ENCODE measurements at regions not wholly inside any gene's neighbourhood (a gene's known extent, or its start where the extent isn't known, plus 50 kb on each side); places are given as distances from the start of the nearest gene placed in this dataset.

- DNase-seq (ENCODE audit: low read depth in 1 of 2, low spot score in 1 of 2) = no peak
- no peaks in the 10 kb centered on the region for H3K27me3 ChIP-seq (ENCODE audit: insufficient read depth, poor library complexity, severe bottlenecking)
- no peak overlapping the region for H3K27ac ChIP-seq (replicated peaks)
- TF ChIP-seq REST (IDR thresholded peaks at IDR 0.05; ENCODE audit: insufficient replicate concordance, low read depth) = no peak
- TF ChIP-seq SPI1 (IDR thresholded peaks at IDR 0.05; ENCODE audit: borderline replicate concordance, low read depth) = no peak
- no peak for TF ChIP-seq GABPA (IDR thresholded peaks at IDR 0.05; ENCODE audit: low read depth)
- TF ChIP-seq, protein P1, sequence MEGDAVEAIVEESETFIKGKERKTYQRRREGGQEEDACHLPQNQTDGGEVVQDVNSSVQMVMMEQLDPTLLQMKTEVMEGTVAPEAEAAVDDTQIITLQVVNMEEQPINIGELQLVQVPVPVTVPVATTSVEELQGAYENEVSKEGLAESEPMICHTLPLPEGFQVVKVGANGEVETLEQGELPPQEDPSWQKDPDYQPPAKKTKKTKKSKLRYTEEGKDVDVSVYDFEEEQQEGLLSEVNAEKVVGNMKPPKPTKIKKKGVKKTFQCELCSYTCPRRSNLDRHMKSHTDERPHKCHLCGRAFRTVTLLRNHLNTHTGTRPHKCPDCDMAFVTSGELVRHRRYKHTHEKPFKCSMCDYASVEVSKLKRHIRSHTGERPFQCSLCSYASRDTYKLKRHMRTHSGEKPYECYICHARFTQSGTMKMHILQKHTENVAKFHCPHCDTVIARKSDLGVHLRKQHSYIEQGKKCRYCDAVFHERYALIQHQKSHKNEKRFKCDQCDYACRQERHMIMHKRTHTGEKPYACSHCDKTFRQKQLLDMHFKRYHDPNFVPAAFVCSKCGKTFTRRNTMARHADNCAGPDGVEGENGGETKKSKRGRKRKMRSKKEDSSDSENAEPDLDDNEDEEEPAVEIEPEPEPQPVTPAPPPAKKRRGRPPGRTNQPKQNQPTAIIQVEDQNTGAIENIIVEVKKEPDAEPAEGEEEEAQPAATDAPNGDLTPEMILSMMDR (IDR thresholded peaks at IDR 0.05; ENCODE audit: insufficient read depth, low read length) = no peak
- TF ChIP-seq POLR2AphosphoS5 (IDR thresholded peaks at IDR 0.05; ENCODE audit: low read depth) = no peak
- no peak overlapping the region for H3K4me3 ChIP-seq (replicated peaks; ENCODE audit: insufficient read depth, low read length)
These were observed 284.2 kb upstream of the DACH1 start for GRCh38 chr13:72151241-72151640.

DNA sequence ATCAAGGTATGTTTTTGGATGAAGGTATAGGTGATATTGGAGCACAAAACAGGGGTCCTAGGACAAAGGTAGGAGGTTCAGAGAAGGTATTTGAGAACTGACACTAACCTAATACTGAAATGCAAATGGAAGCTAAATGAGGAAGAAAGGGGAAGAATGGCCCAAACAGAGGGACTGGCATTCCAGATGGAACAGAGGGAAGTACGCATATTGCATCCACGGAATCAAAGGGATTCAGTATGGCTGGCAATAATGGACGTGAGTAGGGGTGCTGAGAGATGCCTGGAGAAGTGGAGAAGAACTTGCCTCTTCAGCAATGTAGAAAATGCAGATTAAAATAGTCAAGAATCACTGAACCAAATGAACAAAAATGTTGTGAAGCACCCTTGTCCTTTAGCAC, 283.5 kb upstream of the DACH1 start:
- TF ChIP-seq, protein P1 (IDR thresholded peaks at IDR 0.05; ENCODE audit: insufficient read depth, low read length) = no peak
- TF ChIP-seq SPI1 (IDR thresholded peaks at IDR 0.05; ENCODE audit: borderline replicate concordance, low read depth) (no peak), GABPA (IDR thresholded peaks at IDR 0.05; ENCODE audit: low read depth) (no peak), REST (IDR thresholded peaks at IDR 0.05; ENCODE audit: insufficient replicate concordance, low read depth) (no peak), POLR2AphosphoS5 (IDR thresholded peaks at IDR 0.05; ENCODE audit: low read depth) (no peak)
- Histone ChIP-seq H3K27ac (replicated peaks) (no peak overlapping the region), H3K4me3 (replicated peaks; ENCODE audit: insufficient read depth, low read length) (no peak overlapping the region), H3K27me3 (ENCODE audit: insufficient read depth, poor library complexity, severe bottlenecking) (no peaks in the 10 kb centered on the region)
- DNase-seq (ENCODE audit: low read depth in 1 of 2, low spot score in 1 of 2) = no peak

- Histone ChIP-seq H3K4me3 (replicated peaks; ENCODE audit: insufficient read depth, low read length) (no peak overlapping the region), H3K27ac (replicated peaks) (no peak overlapping the region), H3K27me3 (ENCODE audit: insufficient read depth, poor library complexity, severe bottlenecking) (no peaks in the 10 kb centered on the region)
- TF ChIP-seq, protein P1 (IDR thresholded peaks at IDR 0.05; ENCODE audit: insufficient read depth, low read length) = no peak
- no peak for TF ChIP-seq REST (IDR thresholded peaks at IDR 0.05; ENCODE audit: insufficient replicate concordance, low read depth)
- no peak for TF ChIP-seq GABPA (IDR thresholded peaks at IDR 0.05; ENCODE audit: low read depth)
- TF ChIP-seq SPI1 (IDR thresholded peaks at IDR 0.05; ENCODE audit: borderline replicate concordance, low read depth) = no peak
- no peak for TF ChIP-seq POLR2AphosphoS5 (IDR thresholded peaks at IDR 0.05; ENCODE audit: low read depth)
- DNase-seq (ENCODE audit: low read depth in 1 of 2, low spot score in 1 of 2) = no peak
These were observed 282.7 kb upstream of the DACH1 start for GRCh38 chr13:72149701-72150100.
